BJ (cell line): ENCODE measurements at regions not wholly inside any gene's neighbourhood (a gene's known extent, or its start where the extent isn't known, plus 50 kb on each side); places are given as distances from the start of the nearest gene placed in this dataset. TPM values are rescaled to one million over a fixed set of nuclear protein-coding genes. Genes with fewer than 3 reads are reported as not detected.

Experiments used
- CTCF ChIA-PET: fragments of 350-600 bp; formaldehyde crosslinking; extraction: SDS; loops from one replicate; lab custom pipeline; 2021; ENCODE audit warnings: antibody characterized with exemption, inconsistent platforms; lab: Yijun Ruan, JAX
- POLR2A ChIA-PET: fragments of 300-600 bp; sonication (Branson Sonifier 250); formaldehyde crosslinking; extraction: SDS; loops from one replicate; lab custom pipeline; 2021; ENCODE audit warnings: antibody characterized with exemption; lab: Charles Lee
- DNase-seq: peaks from one replicate; pipeline ENCODE4 v3.0.0-alpha.2; 2011; ENCODE audit warnings: low read depth
- H3K27me3 ChIP-seq: 2 replicates; pipeline ENCODE4 v1.6.0; 2011; ENCODE audit warnings: low read length; ENCODE audit not compliant: control insufficient read depth, insufficient read depth
- H3K36me3 ChIP-seq: 2 replicates; pipeline ENCODE4 v1.5.1; 2011; ENCODE audit warnings: low read length; ENCODE audit not compliant: control insufficient read depth, insufficient read depth
- H3K4me3 ChIP-seq: 2 replicates; pipeline ENCODE4 v1.5.1; 2011; ENCODE audit warnings: low read depth, mild to moderate bottlenecking, control low read depth, low read length
- small RNA-seq: library from RNA; depleted of rRNA; stranded (forward); fragments of <200 nt; gene quantifications from one replicate; pipeline ENCODE3, GENCODE V24; 2012; ENCODE audit warnings: low replicate concordance, low read depth; ENCODE audit not compliant: insufficient read length
- TF ChIP-seq, protein P1 (sequence below): IDR thresholded peaks from 2 replicates; pipeline ENCODE4 v1.5.1; 2011; ENCODE audit warnings: low read depth, mild to moderate bottlenecking, control low read depth, inconsistent platforms, low read length, moderate library complexity; ENCODE audit not compliant: insufficient read depth

DNA sequence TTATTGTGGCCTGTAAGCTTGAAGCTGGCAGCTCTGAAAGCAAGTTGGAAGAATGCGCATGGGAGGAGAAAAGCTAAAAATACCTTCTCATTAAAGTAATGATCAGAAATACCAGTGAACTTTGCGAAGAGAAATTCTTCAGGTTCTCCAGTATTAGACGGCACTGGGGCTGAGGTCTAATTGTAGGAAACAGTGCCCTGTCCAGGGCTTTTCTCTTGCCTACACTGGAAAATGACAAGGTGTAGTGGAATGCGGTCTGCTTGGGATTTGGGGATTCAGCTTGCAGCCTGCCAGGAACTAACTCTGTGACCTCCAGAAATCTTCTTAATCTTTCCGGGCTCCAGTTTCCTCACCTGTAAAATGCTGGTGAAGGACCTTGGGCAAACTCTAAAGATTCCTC is 53.3 kb upstream of the KCNJ16 start:
- TF ChIP-seq, protein P1, sequence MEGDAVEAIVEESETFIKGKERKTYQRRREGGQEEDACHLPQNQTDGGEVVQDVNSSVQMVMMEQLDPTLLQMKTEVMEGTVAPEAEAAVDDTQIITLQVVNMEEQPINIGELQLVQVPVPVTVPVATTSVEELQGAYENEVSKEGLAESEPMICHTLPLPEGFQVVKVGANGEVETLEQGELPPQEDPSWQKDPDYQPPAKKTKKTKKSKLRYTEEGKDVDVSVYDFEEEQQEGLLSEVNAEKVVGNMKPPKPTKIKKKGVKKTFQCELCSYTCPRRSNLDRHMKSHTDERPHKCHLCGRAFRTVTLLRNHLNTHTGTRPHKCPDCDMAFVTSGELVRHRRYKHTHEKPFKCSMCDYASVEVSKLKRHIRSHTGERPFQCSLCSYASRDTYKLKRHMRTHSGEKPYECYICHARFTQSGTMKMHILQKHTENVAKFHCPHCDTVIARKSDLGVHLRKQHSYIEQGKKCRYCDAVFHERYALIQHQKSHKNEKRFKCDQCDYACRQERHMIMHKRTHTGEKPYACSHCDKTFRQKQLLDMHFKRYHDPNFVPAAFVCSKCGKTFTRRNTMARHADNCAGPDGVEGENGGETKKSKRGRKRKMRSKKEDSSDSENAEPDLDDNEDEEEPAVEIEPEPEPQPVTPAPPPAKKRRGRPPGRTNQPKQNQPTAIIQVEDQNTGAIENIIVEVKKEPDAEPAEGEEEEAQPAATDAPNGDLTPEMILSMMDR, result no peak
- POLR2A ChIA-PET, result interaction anchor here (0.8 kb wide), 1 partner anchor 25 kb away, joined by 3 read pairs; no protein-coding TSS in a partner anchor
- H3K36me3 ChIP-seq, result no peaks in the 10 kb centered on the region
- no peak for DNase-seq
- CTCF ChIA-PET, result interaction anchor here (1.5 kb wide), 1 partner anchor 19 kb away, joined by 3 read pairs; no protein-coding TSS in a partner anchor
- no peak overlapping the region for H3K4me3 ChIP-seq
- H3K27me3 ChIP-seq, result no peaks in the 10 kb centered on the region

DNA sequence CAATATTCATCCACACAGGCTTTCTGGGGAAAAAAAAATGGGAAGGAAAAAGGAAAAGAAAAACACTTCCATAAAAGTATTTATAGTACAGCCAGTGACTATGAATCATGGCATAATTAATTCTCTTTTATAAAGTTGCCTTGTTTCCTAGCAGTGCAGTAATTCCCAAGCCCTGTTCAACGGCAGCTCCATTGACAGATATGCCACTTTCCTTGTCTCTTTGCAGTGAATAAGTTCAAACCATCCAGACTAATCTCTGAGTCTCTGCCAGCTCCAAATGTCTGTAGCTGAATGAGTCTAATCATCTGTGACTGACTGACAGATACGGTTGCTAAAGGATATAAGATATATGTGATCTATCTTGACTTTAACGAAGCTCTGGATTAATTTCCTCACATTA is 52.9 kb upstream of the KCNJ16 start:
- ChIA-PET POLR2A (interaction anchor here (0.8 kb wide), 1 partner anchor 25 kb away, joined by 3 read pairs; no protein-coding TSS in a partner anchor), CTCF (interaction anchor here (0.6 to 1.5 kb wide), 3 partner anchors 13 to 56 kb away, joined by 3 read pairs; no protein-coding TSS in a partner anchor)
- no peak for DNase-seq
- TF ChIP-seq, protein P1, result no peak
- Histone ChIP-seq H3K4me3 (no peak overlapping the region), H3K27me3 (no peaks in the 10 kb centered on the region), H3K36me3 (no peaks in the 10 kb centered on the region)

DNA sequence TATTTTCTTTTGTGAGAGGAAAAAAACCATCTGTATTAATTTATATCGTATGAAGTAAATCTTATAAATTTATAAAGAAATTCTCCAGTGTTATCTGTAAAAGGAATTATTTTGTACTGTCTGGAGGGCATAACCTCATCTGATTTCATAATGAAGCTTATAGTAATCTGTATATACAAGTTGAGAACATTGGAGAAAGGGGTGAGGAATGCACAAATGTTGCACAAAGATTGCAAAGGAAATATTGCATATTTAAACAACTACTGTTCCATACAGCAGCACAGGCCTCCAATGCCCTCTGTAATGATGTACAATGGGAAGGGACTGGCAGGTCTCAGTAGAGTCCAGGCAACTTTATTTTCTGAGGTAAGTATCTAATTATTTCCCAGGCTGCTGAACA is 50.8 kb upstream of the KCNJ16 start:
- TF ChIP-seq, protein P1, result no peak
- POLR2A ChIA-PET, result no interaction called here
- Histone ChIP-seq H3K4me3 (no peak overlapping the region), H3K27me3 (no peaks in the 10 kb centered on the region), H3K36me3 (no peaks in the 10 kb centered on the region)
- DNase-seq, result no peak
- CTCF ChIA-PET, result no interaction called here

Small RNAs in the stretch of these regions (small RNA-seq; reads per million reads assigned to genes)
- gene AC002545.1 (not detected), gene RF00019 (not detected)
